Loucy (cell line): ENCODE measurements at regions not wholly inside any gene's neighbourhood (a gene's known extent, or its start where the extent isn't known, plus 50 kb on each side); places are given as distances from the start of the nearest gene placed in this dataset.

Source experiments
- H2AFZ ChIP-seq: fragments of 200-600 bp; sonication (generic); 2 replicates; pipeline ENCODE4 v1.6.0; 2016; ENCODE audit warnings: antibody characterized with exemption, mild to moderate bottlenecking, low read length, moderate library complexity
- H3F3A ChIP-seq: fragments of 200-600 bp; 2 replicates; pipeline ENCODE4 v1.6.0; 2016; ENCODE audit warnings: antibody characterized with exemption, low read depth, mild to moderate bottlenecking
- H3K27me3 ChIP-seq: fragments of 200-600 bp; sonication (generic); 2 replicates; pipeline ENCODE4 v1.6.1; 2014; ENCODE audit warnings: low read length, mild to moderate bottlenecking; ENCODE audit not compliant: insufficient read depth, poor library complexity, severe bottlenecking
- H3K36me3 ChIP-seq: fragments of 200-600 bp; sonication (generic); 2 replicates; pipeline ENCODE4 v1.6.1; 2016; ENCODE audit warnings: low read length; ENCODE audit not compliant: insufficient read depth
- H3K4me1 ChIP-seq: fragments of 200-600 bp; sonication (generic); 2 replicates; pipeline ENCODE4 v1.5.1; 2014; ENCODE audit warnings: low read length, mild to moderate bottlenecking; ENCODE audit not compliant: insufficient read depth, poor library complexity, severe bottlenecking
- H3K4me2 ChIP-seq: fragments of 200-600 bp; sonication (generic); 2 replicates; pipeline ENCODE4 v1.6.0; 2014; ENCODE audit warnings: antibody characterized with exemption, low read length, low read depth, mild to moderate bottlenecking; ENCODE audit not compliant: poor library complexity, severe bottlenecking
- H3K4me3 ChIP-seq: fragments of 200-600 bp; sonication (generic); 2 replicates; pipeline ENCODE4 v1.5.1; 2014; ENCODE audit warnings: low read length, mild to moderate bottlenecking, mixed read lengths; ENCODE audit not compliant: poor library complexity, severe bottlenecking
- H3K79me2 ChIP-seq: fragments of 200-600 bp; sonication (generic); 2 replicates; pipeline ENCODE4 v1.6.1; 2014; ENCODE audit warnings: low read length; ENCODE audit not compliant: insufficient read depth
- H3K9ac ChIP-seq: fragments of 200-600 bp; sonication (generic); 2 replicates; pipeline ENCODE4 v1.6.0; 2014; ENCODE audit warnings: mild to moderate bottlenecking, low read depth, low read length, moderate library complexity; ENCODE audit not compliant: poor library complexity, severe bottlenecking
- H3K9me2 ChIP-seq: fragments of 200-600 bp; sonication (generic); replicated peaks from 2 replicates; pipeline ENCODE4 v1.6.1; 2016; ENCODE audit warnings: low read depth, low read length, mixed read lengths
- H3K9me3 ChIP-seq: fragments of 200-600 bp; sonication (generic); 2 replicates; pipeline ENCODE4 v1.6.1; 2014; ENCODE audit warnings: mild to moderate bottlenecking, antibody characterized with exemption, low read length, low read depth; ENCODE audit not compliant: insufficient read depth
- H4K20me1 ChIP-seq: fragments of 200-600 bp; sonication (generic); 2 replicates; pipeline ENCODE4 v1.6.0; 2014; ENCODE audit warnings: antibody characterized with exemption, low read length, mild to moderate bottlenecking; ENCODE audit not compliant: insufficient read depth, poor library complexity, severe bottlenecking
- CTCF ChIP-seq: fragments of 200-600 bp; sonication (generic); conservative IDR thresholded peaks from 2 replicates; pipeline ENCODE4 v1.5.1; 2014; ENCODE audit warnings: mild to moderate bottlenecking, antibody characterized with exemption, low read length
- EZH2phosphoT487 ChIP-seq: fragments of 200-600 bp; IDR thresholded peaks from 2 replicates; pipeline ENCODE4 v1.6.1; 2018; ENCODE audit warnings: antibody characterized with exemption, mild to moderate bottlenecking, moderate library complexity, borderline replicate concordance

- TF ChIP-seq CTCF, result no peak
- TF ChIP-seq EZH2phosphoT487, result no peak
- H3K4me1 ChIP-seq, result no peaks in the 10 kb centered on the region
- no peak overlapping the region for H2AFZ ChIP-seq
- no peaks in the 10 kb centered on the region for H3K79me2 ChIP-seq
- no peaks in the 10 kb centered on the region for H4K20me1 ChIP-seq
- H3F3A ChIP-seq, result no peaks in the 10 kb centered on the region
- no peak overlapping the region for H3K9ac ChIP-seq
- no peaks in the 10 kb centered on the region for H3K36me3 ChIP-seq
- no peaks in the 10 kb centered on the region for H3K9me3 ChIP-seq
- no peak overlapping the region for H3K4me3 ChIP-seq
- no peaks in the 10 kb centered on the region for H3K9me2 ChIP-seq
- no peak overlapping the region for H3K4me2 ChIP-seq
- no peaks in the 10 kb centered on the region for H3K27me3 ChIP-seq
These were observed 174.5 kb upstream of the GAP43 start for GRCh38 chr3:115448851-115449250.

- Histone ChIP-seq H3K4me3 (no peak overlapping the region), H4K20me1 (no peaks in the 10 kb centered on the region), H3F3A (no peaks in the 10 kb centered on the region), H3K79me2 (no peaks in the 10 kb centered on the region), H3K9me3 (no peaks in the 10 kb centered on the region), H3K27me3 (no peaks in the 10 kb centered on the region), H3K9me2 (no peaks in the 10 kb centered on the region), H2AFZ (no peak overlapping the region), H3K36me3 (no peaks in the 10 kb centered on the region), H3K4me1 (no peaks in the 10 kb centered on the region), H3K9ac (no peak overlapping the region), H3K4me2 (no peak overlapping the region)
- TF ChIP-seq EZH2phosphoT487, result no peak
- no peak for TF ChIP-seq CTCF
These were observed 173.3 kb upstream of the GAP43 start for GRCh38 chr3:115450036-115450435.

GRCh38 chr3:115464036-115464435 is 159.3 kb upstream of the GAP43 start:
- Histone ChIP-seq H3K9me2 (no peaks in the 10 kb centered on the region), H3K4me1 (no peaks in the 10 kb centered on the region), H3K79me2 (no peaks in the 10 kb centered on the region), H3K27me3 (no peaks in the 10 kb centered on the region), H3K9me3 (no peaks in the 10 kb centered on the region), H3F3A (no peaks in the 10 kb centered on the region), H3K36me3 (no peaks in the 10 kb centered on the region), H2AFZ (no peak overlapping the region), H3K4me2 (no peak overlapping the region), H4K20me1 (no peaks in the 10 kb centered on the region), H3K9ac (no peak overlapping the region), H3K4me3 (no peak overlapping the region)
- TF ChIP-seq CTCF, result no peak
- TF ChIP-seq EZH2phosphoT487, result no peak
